Neural cell (in vitro differentiated cells): ENCODE measurements at regions not wholly inside any gene's neighbourhood (a gene's known extent, or its start where the extent isn't known, plus 50 kb on each side); places are given as distances from the start of the nearest gene placed in this dataset.

Experiments used
- H2AFZ ChIP-seq: fragments of 200-600, 300-800 bp; sonication (generic), shearing (Covaris generic); 2 replicates; pipeline ENCODE4 v1.6.0; 2014; ENCODE audit warnings: low read depth, mild to moderate bottlenecking, antibody characterized with exemption, low read length, moderate library complexity
- H3F3A ChIP-seq: fragments of 200-600 bp; shearing (Covaris generic); 2 replicates; pipeline ENCODE4 v1.6.1; 2016; ENCODE audit warnings: mild to moderate bottlenecking, moderate library complexity, mixed read lengths, antibody characterized with exemption, low read length; ENCODE audit not compliant: insufficient read depth, poor library complexity, severe bottlenecking
- H3K27ac ChIP-seq: fragments of 200-600, 300-800 bp; sonication (generic), shearing (Covaris generic); 2 replicates; pipeline ENCODE4 v1.5.1; 2014; ENCODE audit warnings: mild to moderate bottlenecking, low read length, moderate library complexity
- H3K27me3 ChIP-seq: fragments of 300-800, 200-600 bp; sonication (generic), shearing (Covaris generic); 2 replicates; pipeline ENCODE4 v1.6.0; 2014; ENCODE audit warnings: mild to moderate bottlenecking, low read depth, low read length, moderate library complexity; ENCODE audit not compliant: insufficient read depth
- H3K36me3 ChIP-seq: fragments of 300-800, 200-600 bp; sonication (generic), shearing (Covaris generic); 2 replicates; pipeline ENCODE4 v1.5.1; 2014; ENCODE audit warnings: mild to moderate bottlenecking, antibody characterized with exemption, low read length, moderate library complexity; ENCODE audit not compliant: insufficient read depth
- H3K4me2 ChIP-seq: fragments of 300-800, 200-600 bp; sonication (generic), shearing (Covaris generic); 2 replicates; pipeline ENCODE4 v1.6.0; 2014; ENCODE audit warnings: mild to moderate bottlenecking, low read length
- H3K4me3 ChIP-seq: fragments of 300-800, 200-600 bp; sonication (generic), shearing (Covaris generic); 2 replicates; pipeline ENCODE4 v1.5.1; 2014; ENCODE audit warnings: mild to moderate bottlenecking, low read length, moderate library complexity
- H3K79me2 ChIP-seq: fragments of 200-600 bp; shearing (Covaris generic); replicated peaks from 2 replicates; pipeline ENCODE4 v1.6.0; 2014; ENCODE audit warnings: mild to moderate bottlenecking, low read length, moderate library complexity; ENCODE audit not compliant: insufficient read depth
- H3K9ac ChIP-seq: fragments of 300-800, 200-600 bp; sonication (generic), shearing (Covaris generic); 2 replicates; pipeline ENCODE4 v1.6.1; 2016; ENCODE audit warnings: mild to moderate bottlenecking, low read length, mixed read lengths
- H3K9me2 ChIP-seq: fragments of 200-600 bp; shearing (Covaris generic); 2 replicates; pipeline ENCODE4 v1.6.1; 2016; ENCODE audit warnings: mild to moderate bottlenecking, low read length, mixed read lengths; ENCODE audit not compliant: insufficient read depth
- H3K9me3 ChIP-seq: fragments of 200-600, 300-800 bp; sonication (generic), shearing (Covaris generic); 2 replicates; pipeline ENCODE4 v1.6.1; 2016; ENCODE audit warnings: mild to moderate bottlenecking, mixed run types, low read length, moderate library complexity, mixed read lengths
- H4K20me1 ChIP-seq: fragments of 200-600 bp; shearing (Covaris generic); 2 replicates; pipeline ENCODE4 v1.6.1; 2016; ENCODE audit warnings: mild to moderate bottlenecking, mixed run types; ENCODE audit not compliant: insufficient read depth
- CTCF ChIP-seq: fragments of 450-650 bp; IDR thresholded peaks from 2 replicates; pipeline ENCODE4 v1.5.1; 2014; ENCODE audit warnings: antibody characterized with exemption, mild to moderate bottlenecking, moderate library complexity; ENCODE audit not compliant: poor library complexity, severe bottlenecking
- EP300 ChIP-seq: fragments of 450-650 bp; conservative IDR thresholded peaks from 2 replicates; pipeline ENCODE4 v1.6.1; 2014; ENCODE audit warnings: antibody characterized with exemption, mild to moderate bottlenecking, moderate library complexity; ENCODE audit not compliant: poor library complexity, severe bottlenecking
- EZH2 ChIP-seq: fragments of 200-600, 300-800 bp; shearing (Covaris generic), sonication (generic); IDR thresholded peaks from 2 replicates; pipeline ENCODE4 v1.6.1; 2014; ENCODE audit warnings: antibody characterized with exemption, low read length, borderline replicate concordance, mild to moderate bottlenecking; ENCODE audit not compliant: insufficient read depth, poor library complexity, severe bottlenecking
- MXI1 ChIP-seq: fragments of 450-650 bp; conservative IDR thresholded peaks from 2 replicates; pipeline ENCODE4 v1.6.1; 2014; ENCODE audit warnings: antibody characterized with exemption, mild to moderate bottlenecking; ENCODE audit not compliant: poor library complexity, severe bottlenecking
- POLR2AphosphoS5 ChIP-seq: IDR thresholded peaks from 2 replicates; pipeline ENCODE4 v1.6.1; 2012
- RAD21 ChIP-seq: fragments of 450-650 bp; conservative IDR thresholded peaks from 2 replicates; pipeline ENCODE4 v1.6.1; 2014; ENCODE audit warnings: antibody characterized with exemption, mild to moderate bottlenecking, moderate library complexity
- REST ChIP-seq: IDR thresholded peaks from 2 replicates; pipeline ENCODE4 v1.6.1; 2012; ENCODE audit warnings: borderline replicate concordance
- SMC3 ChIP-seq: fragments of 450-650 bp; conservative IDR thresholded peaks from 2 replicates; pipeline ENCODE4 v1.6.1; 2014; ENCODE audit warnings: antibody characterized with exemption, mild to moderate bottlenecking, moderate library complexity; ENCODE audit not compliant: poor library complexity
- TAF1 ChIP-seq: IDR thresholded peaks from 2 replicates; pipeline ENCODE4 v1.6.1; 2012; ENCODE audit warnings: low read depth

- Histone ChIP-seq H3K9ac (no peak overlapping the region), H3K4me3 (no peak overlapping the region), H3K9me3 (no peaks in the 10 kb centered on the region), H3K4me2 (no peak overlapping the region), H3K36me3 (no peaks in the 10 kb centered on the region), H3K27me3 (no peaks in the 10 kb centered on the region), H3K9me2 (no peaks in the 10 kb centered on the region), H2AFZ (no peak overlapping the region), H3K79me2 (no peaks in the 10 kb centered on the region), H4K20me1 (no peaks in the 10 kb centered on the region), H3K27ac (no peak overlapping the region), H3F3A (no peaks in the 10 kb centered on the region)
- no peak for TF ChIP-seq EP300
These were observed 227.6 kb upstream of the SATB1 start for GRCh38 chr3:18652781-18653180.

GRCh38 chr3:18650731-18651130, 225.6 kb upstream of the SATB1 start:
- H3K27me3 ChIP-seq = no peaks in the 10 kb centered on the region
- H3K9ac ChIP-seq = no peak overlapping the region
- H3K79me2 ChIP-seq = no peaks in the 10 kb centered on the region
- H3F3A ChIP-seq = no peaks in the 10 kb centered on the region
- no peaks in the 10 kb centered on the region for H3K9me2 ChIP-seq
- H2AFZ ChIP-seq = no peak overlapping the region
- no peak overlapping the region for H3K27ac ChIP-seq
- TF ChIP-seq SMC3 = no peak
- TF ChIP-seq CTCF = no peak
- no peak overlapping the region for H3K4me2 ChIP-seq
- H3K4me3 ChIP-seq = no peak overlapping the region
- no peaks in the 10 kb centered on the region for H4K20me1 ChIP-seq
- no peaks in the 10 kb centered on the region for H3K9me3 ChIP-seq
- H3K36me3 ChIP-seq = no peaks in the 10 kb centered on the region

GRCh38 chr3:18649666-18650363, 224.7 kb upstream of the SATB1 start:
- Histone ChIP-seq H3K9ac (no peak overlapping the region), H3K79me2 (no peaks in the 10 kb centered on the region), H3K4me2 (no peak overlapping the region), H3K9me3 (no peaks in the 10 kb centered on the region), H3K27ac (no peak overlapping the region), H3K9me2 (no peaks in the 10 kb centered on the region), H4K20me1 (no peaks in the 10 kb centered on the region), H2AFZ (no peak overlapping the region), H3F3A (no peaks in the 10 kb centered on the region), H3K4me3 (no peak overlapping the region), H3K27me3 (no peaks in the 10 kb centered on the region), H3K36me3 (no peaks in the 10 kb centered on the region)
- TF ChIP-seq EZH2 (no peak), MXI1 (no peak), TAF1 (no peak)

GRCh38 chr3:18648868-18649462, 223.8 kb upstream of the SATB1 start:
- no peaks in the 10 kb centered on the region for H3F3A ChIP-seq
- H3K36me3 ChIP-seq = no peaks in the 10 kb centered on the region
- H3K9ac ChIP-seq = no peak overlapping the region
- no peaks in the 10 kb centered on the region for H3K27me3 ChIP-seq
- no peak overlapping the region for H3K4me3 ChIP-seq
- no peaks in the 10 kb centered on the region for H3K79me2 ChIP-seq
- no peak overlapping the region for H2AFZ ChIP-seq
- no peak for TF ChIP-seq SMC3
- TF ChIP-seq POLR2AphosphoS5 = no peak
- no peak for TF ChIP-seq REST
- TF ChIP-seq CTCF = no peak
- TF ChIP-seq EP300 = no peak
- TF ChIP-seq EZH2 = no peak
- TF ChIP-seq RAD21 = no peak
- no peak for TF ChIP-seq TAF1
- no peak for TF ChIP-seq MXI1
- H3K27ac ChIP-seq = no peak overlapping the region
- H3K9me2 ChIP-seq = no peaks in the 10 kb centered on the region
- no peaks in the 10 kb centered on the region for H3K9me3 ChIP-seq
- no peak overlapping the region for H3K4me2 ChIP-seq
- H4K20me1 ChIP-seq = no peaks in the 10 kb centered on the region
